Stimulated activated CD4-positive, alpha-beta T cell treated with anti-CD3 and anti-CD28 coated beads, Interleukin-2, amount 100 ng/mL, for 4 hours (primary cell): ENCODE measurements at regions not wholly inside any gene's neighbourhood (a gene's known extent, or its start where the extent isn't known, plus 50 kb on each side); places are given as distances from the start of the nearest gene placed in this dataset.
"Not testable (repeated sequence)": the region's sequence is repeated elsewhere in the genome, so short reads cannot be mapped to it uniquely, and the experiment has no call there.

ENCODE experiments used
- DNase-seq: peaks from one replicate; pipeline ENCODE4 v3.0.0-alpha.2; 2020; ENCODE audit warnings: low read depth

GRCh38 chr14:22251090-22251489, 337.9 kb downstream of the DAD1 start:
- no peak for DNase-seq

- no peak for DNase-seq
Observed at GRCh38 chr14:22249770-22250169, 339.3 kb downstream of the DAD1 start.

- no peak for DNase-seq
Observed at GRCh38 chr14:22243971-22244581, 344.9 kb downstream of the DAD1 start.

- DNase-seq: not testable (repeated sequence)
Observed at GRCh38 chr14:22238320-22238719, 350.7 kb downstream of the DAD1 start.

GRCh38 chr14:22233377-22233776, 355.6 kb downstream of the DAD1 start:
- DNase-seq: no peak

GRCh38 chr14:22232933-22233332, 356.1 kb downstream of the DAD1 start:
- no peak for DNase-seq

GRCh38 chr14:22232486-22232885, 356.5 kb downstream of the DAD1 start:
- no peak for DNase-seq

GRCh38 chr14:22231018-22231417, 358.0 kb downstream of the DAD1 start:
- DNase-seq: no peak

GRCh38 chr14:22230517-22230916, 358.5 kb downstream of the DAD1 start:
- no peak for DNase-seq

GRCh38 chr14:22227084-22227483, 361.9 kb downstream of the DAD1 start:
- no peak for DNase-seq

- DNase-seq: no peak
Observed at GRCh38 chr14:22226381-22226780, 362.6 kb downstream of the DAD1 start.

GRCh38 chr14:22225516-22226140, 363.4 kb downstream of the DAD1 start:
- DNase-seq: no peak

GRCh38 chr14:22221508-22221907, 367.5 kb downstream of the DAD1 start:
- DNase-seq: no peak

- no peak for DNase-seq
Observed at GRCh38 chr14:22220427-22220826, 368.6 kb downstream of the DAD1 start.

- no peak for DNase-seq
Observed at GRCh38 chr14:22218728-22219127, 370.3 kb downstream of the DAD1 start.

GRCh38 chr14:22213120-22213519, 375.9 kb downstream of the DAD1 start:
- DNase-seq: no peak

GRCh38 chr14:22210906-22211305, 378.1 kb downstream of the DAD1 start:
- no peak for DNase-seq

- DNase-seq: no peak
Observed at GRCh38 chr14:22210026-22210425, 379.0 kb downstream of the DAD1 start.

- no peak for DNase-seq
Observed at GRCh38 chr14:22203036-22203435, 386.0 kb downstream of the DAD1 start.

GRCh38 chr14:22202313-22202712, 386.7 kb downstream of the DAD1 start:
- no peak for DNase-seq

GRCh38 chr14:22200977-22201605, 387.9 kb downstream of the DAD1 start:
- DNase-seq: no peak

GRCh38 chr14:22200131-22200530, 388.9 kb downstream of the DAD1 start:
- not testable (repeated sequence) for DNase-seq

GRCh38 chr14:22194664-22195063, 394.4 kb downstream of the DAD1 start:
- no peak for DNase-seq
